NCI-H146 (cell line): ENCODE measurements at regions not wholly inside any gene's neighbourhood (a gene's known extent, or its start where the extent isn't known, plus 50 kb on each side); places are given as distances from the start of the nearest gene placed in this dataset.

Source experiments
- DNase-seq: peaks from one replicate; lab custom pipeline; 2025; lab: John Stamatoyannopoulos, UW

DNA sequence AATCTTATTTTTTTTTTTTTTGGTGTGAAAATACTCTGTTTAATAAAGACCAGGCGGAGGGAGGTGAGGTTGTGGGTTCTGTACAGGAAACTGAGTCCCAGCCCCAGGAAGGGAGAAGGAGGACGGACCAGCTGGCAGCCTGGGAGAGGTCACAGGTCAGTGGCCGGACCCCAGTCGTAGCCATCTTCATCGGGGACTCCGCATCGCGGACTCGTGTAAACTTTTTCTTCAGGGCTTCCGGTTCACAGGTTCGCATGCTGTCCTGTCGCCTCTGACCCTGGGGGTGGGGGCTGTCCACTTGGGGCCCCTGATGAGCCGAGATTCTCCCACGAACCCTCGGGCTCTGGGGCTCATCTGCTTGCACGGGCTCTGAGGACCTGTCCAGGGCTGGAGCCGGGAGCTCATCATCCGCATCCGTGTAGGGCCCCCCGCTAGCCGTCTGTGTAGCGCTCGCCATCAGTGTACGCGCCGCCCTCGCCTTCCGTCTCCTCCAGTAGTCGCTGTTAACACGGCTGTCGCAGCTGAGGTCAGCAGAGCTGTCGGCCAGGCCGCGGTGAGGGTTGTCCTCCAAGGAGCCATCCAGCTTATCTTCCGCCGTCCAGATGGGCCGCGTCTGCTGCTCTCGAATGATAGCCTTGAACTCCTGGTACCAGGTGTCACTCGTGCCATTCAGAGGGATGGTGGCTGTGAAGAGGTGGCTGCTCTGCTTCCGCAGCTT is 975.7 kb upstream of the PRMT6 start:
- DNase-seq, result no peak

DNA sequence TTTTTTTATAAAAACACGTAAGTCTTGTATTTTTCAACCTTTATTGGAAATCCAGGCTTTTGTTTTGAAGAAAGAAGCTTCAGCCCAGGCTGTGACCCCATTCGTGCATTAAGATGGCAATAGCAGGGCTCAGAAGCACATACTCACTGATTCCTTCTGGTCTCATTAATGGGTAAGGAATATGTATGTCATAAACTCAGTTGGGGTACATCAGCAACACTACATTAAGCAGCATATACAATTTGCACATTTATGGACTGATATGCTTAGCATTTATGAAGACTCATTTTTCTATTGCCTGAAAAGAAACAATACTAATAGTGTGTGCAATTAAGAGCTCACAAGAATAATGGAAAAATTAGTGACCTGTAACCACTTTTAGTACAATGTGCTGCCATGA is 945.4 kb upstream of the PRMT6 start:
- no peak for DNase-seq

DNA sequence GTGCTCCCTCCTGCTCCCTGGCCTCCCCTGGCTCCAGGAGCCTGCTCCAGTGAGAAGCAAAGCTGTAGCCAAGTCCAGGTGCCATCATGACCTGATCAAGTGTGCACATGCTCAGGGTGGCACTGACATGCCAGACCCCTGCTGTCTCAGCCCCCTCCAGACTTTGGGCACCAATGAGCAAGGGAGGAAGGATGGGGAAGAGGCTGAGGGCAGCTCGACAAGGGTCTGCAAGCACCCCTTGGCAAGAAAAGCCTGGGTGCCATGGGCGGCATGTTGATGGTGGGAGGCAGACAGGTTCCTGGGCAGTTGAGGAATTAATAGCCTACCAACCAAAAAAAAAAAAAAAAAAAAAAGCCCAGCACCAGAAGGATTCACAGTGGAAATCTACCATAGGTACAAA is 942.6 kb upstream of the PRMT6 start:
- no peak for DNase-seq

DNA sequence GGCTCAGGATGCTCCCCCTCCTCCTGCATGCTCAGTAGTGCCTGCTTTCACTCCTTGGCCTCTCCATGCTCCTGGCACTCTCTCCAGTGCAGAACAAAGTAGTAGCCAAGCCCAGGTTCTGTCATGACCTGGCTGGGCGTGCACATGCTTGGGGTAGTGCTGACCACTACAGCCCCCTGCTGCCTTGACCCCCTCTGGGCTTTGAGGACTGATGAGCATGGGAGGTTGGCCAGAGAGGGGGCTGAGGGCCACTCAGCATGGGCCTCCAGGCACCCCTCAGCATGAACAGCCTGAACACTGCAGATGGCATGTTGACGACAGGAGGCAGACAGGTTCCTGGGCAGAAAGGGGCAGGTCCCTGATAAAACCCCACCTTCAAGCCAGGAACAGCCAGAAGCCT is 935.7 kb upstream of the PRMT6 start:
- DNase-seq, result no peak

DNA sequence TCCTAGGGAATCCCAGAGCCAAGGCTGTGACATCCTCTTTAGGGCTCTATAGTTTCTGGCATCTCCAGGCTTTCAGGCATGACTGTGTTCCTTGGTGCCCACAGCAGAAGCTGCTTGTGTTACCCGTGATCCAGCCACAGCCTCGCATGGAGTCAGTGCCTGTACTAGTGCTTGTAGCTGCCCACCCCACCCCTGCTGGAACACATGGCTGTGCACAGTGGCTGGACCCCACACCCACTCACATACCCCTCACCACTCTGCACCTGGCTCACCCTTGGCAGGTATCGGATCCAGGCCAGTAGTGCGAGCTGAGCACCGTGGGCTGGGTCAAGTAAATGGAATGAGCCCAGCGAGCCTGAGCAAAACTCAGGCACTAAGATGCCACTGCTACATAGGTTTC is 934.7 kb upstream of the PRMT6 start:
- no peak for DNase-seq

DNA sequence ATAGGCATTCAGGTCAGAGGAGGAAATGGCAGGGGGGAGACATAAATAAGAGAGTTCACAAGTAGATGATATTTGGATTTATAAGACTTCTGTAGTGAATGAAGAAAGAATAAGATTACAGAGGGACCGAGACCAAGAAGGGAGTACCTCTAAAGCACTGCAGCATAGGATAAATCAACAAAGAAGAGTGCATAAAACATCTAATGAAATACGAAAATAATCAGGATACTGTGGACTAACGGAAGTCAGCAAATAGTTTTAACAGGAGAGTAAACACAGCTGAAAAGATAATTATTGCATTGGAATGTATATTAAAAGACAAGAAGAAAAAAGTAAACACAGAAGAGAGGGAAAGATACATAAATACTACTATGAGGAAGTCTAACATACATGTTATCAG is 921.9 kb upstream of the PRMT6 start:
- peak; percentile 54 for DNase-seq

DNA sequence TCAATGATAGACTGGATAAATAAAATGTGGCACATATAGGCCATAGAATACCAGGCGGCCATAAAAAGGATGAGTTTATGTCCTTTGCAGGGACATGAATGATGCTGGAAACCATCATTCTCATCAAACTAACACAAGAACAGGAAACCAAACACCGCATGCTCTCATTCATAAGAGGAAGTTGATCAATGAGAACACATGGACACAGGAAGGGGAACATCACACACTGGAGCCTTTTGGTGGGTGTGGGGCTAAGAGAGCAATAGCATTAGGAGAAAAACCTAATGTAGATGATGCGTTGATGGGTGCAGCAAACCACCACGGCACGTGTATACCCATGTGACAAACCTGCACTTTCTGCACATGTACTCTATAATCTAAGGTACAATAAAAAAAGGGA is 883.4 kb upstream of the PRMT6 start:
- DNase-seq, result no peak

DNA sequence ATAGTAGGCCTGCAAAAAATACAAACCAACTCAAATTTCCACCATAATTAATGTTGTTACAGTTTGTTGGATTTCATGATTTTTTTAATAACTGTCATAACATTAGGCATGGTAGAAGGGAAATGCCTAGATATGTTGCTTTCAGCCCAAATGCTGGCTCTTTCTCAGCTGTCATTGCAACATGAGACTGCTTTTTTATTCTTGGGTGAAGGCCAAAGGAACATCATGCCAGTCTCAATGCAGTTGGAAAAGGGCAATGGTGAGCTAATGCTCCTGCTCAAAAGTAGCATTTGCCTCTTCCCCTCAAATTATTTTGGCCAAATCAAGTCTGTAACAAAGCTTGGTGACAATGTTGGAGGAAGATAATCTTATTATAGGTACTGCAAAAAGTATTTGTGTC is 877.7 kb upstream of the PRMT6 start:
- no peak for DNase-seq

DNA sequence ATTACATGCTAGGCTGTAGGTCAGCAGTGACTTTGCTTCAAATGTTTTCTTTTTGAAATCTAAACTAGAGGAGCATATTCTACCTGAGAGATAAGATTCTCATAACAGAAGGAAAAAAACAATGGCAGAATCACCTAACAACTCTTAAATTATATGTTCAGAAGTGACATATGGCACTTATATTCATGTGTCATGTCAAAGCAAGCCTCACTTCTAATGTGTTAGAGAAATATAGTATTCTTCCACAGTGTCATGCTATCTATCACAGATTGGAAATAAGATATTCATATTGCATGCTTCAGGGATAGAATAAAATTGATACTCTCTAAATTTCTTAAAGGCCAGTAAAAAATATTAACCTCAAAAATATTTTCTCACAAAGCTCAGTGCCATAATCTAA is 874.6 kb upstream of the PRMT6 start:
- no peak for DNase-seq

DNA sequence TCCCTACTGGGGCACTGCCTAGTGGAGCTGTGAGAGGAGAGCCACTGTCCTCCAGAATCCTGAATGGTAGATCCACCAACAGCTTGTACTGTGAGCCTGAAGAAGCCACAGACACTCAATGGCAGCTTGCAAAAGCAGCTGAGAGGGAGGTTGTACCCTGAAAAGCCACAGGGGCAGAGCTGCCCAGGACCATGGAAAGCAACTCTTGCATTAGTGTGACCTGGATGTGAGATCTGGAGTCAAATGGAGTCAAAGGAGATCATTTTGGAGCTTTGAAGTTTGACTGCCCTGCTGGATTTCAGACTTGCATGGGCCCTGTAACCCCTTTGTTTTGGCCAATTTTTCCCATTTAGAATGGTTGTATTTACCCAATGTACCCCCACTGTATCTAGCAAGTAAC is 871.4 kb upstream of the PRMT6 start:
- DNase-seq, result no peak

DNA sequence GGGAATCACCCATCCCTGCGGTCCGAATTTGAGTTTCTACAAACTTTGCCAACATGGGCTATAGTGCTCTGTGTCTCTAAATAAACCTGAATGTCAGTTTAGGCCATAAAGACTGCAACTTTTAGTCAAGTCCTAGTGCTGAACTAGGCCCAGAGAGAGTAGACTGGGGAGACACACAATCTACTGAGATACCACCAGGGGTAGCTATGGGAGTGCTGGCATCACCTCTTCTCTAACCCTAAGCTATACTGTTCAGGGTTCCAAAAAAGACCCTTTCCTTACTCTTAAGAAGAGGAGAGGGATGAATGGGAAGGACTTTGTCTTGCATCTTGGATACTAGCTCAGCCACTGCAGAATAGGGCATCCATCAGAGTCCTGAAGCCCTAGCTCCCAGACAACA is 866.7 kb upstream of the PRMT6 start:
- no peak for DNase-seq

DNA sequence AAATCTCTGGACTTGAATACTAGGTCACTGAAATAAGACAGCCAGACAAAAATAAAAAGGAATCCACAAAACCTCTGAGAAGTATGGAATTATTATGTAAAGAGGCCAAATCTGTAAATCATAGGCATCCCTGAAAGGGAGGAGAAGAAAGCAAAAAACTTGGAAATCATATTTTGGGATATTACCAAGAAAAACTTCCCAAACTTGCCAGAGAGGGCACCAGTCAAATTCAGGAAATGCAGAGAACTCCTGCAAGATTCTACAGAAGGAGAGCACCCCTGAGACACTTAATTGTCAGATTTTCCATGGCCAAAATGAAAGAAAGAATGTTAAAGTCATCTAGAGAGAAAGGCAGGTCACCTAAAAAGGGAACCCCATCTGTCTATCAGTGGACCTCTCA is 862.3 kb upstream of the PRMT6 start:
- DNase-seq, result no peak

DNA sequence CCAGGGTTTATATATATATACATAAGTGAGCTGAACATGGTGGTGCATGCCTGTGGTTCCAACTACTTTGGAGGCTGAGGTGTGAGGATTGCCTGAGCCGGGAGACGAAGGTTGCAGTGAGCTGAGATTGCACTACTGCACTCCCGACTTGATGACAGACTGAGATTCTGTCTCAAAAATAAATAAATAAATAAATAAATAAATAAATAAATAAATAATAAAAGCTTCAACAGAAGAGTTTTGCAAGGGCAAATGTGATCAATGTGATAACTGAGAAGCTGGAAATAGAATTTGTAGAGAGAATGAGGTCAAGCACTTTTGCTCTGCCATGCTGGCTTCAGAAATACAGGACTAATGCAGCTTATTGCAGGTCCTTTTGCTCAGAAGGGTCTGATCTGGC is 855.8 kb upstream of the PRMT6 start:
- no peak for DNase-seq

DNA sequence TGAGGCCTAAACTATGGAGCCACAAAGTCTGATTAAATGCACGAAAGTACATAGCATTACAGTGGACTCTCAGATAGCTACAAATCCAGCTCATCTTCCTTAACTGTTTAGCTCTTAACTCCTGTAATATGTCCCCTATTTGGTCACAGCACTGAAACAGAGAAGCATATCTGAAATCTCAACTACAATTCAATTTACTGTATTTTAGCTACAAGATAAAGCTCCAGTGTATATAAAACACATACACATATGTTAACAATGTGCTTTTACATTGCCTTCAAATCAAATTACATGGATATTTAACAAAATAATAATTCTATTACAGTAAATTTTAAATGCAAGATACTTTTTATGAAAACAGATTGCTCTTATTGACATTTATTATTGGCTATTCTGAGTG is 849.3 kb upstream of the PRMT6 start:
- no peak for DNase-seq

DNA sequence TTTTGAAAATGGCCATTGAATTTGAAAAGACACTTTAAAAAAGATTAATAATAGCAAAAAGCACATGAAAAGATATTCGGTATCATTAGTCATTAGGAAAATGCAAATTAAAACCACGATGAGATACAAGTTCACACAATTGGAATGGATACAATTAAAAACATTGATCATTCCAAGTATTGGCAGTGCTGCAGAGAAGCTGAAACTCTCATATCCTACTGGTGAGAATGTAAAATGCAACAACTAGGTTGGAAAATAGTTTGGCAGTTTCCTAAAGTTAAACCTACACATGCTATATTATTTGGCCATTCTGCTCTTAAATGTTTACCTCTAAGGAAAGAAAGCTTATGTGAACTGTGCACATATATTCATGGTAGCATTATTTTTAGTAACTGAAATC is 838.7 kb upstream of the PRMT6 start:
- no peak for DNase-seq

DNA sequence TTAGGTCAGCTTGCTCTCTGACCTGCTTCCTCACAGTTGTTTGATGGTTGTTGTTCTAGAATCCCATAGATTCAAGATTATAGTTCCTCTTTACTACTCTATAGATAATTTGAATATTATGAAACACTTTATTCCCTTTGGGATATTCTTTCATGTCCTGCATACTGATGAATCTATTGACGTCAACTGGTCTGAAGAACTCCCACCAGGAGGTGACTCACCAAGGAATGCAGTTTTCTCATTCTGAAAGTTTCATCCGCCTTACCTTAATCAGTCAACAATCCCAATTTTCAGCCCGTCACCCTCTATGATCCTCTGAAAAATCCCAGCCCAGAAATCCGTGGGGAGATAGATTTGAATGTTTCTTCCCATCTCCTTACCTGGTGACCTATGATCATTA is 834.1 kb upstream of the PRMT6 start:
- no peak for DNase-seq

DNA sequence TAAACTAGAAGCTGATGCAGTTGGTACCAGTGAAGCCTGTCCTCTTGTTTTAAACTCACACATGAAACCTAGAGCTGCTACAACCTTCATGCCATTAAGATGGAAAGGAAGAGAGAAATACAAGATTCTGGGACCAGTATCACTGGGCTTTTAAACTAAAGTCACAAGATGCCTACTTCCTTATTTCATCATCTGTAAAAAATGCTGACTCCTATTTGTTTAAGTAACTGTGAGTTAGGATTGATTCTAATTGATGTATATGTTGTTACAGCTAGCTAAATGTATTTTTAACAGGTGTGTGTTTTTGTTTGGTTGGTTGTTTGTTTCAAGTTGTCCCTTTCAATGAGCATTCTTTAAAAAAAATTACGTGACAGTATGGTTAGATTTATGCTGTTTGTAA is 833.3 kb upstream of the PRMT6 start:
- DNase-seq, result no peak

DNA sequence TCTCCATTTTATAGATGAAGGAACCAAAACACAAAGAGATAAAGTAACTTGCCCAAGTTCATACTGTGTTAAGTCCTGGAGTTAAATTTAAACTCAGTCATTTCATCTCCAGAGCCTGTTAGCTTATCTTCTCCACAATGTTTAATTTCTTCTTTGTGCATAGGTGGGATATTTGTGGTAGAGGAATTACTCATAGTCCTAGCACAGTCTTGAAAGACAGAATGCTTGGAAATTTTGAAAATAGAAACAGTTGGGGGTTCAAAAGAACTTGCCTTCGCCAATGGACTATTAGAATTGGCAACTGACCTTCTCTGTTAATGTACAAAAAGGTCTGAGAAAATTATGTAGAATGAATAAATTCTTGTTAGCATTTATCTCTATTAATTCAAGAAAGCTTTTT is 832.0 kb upstream of the PRMT6 start:
- DNase-seq, result no peak

DNA sequence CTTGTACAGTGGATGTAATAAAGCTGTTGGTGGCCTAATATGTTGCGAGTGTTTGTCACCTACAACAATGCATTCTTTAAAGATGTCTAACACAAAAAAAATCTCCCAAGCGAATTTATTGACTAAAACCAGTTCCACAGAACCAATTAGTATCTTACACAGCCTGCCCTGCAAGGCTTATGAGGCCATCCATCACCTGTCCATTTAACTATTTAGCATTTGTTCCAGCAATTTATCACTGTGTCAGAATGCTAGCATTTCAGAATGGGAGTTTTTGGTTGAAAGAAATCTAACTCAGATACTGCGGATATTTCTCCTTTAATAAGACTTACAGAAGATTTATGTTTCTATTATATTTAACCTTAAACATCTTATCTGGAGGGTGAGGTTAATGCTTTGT is 831.1 kb upstream of the PRMT6 start:
- no peak for DNase-seq

DNA sequence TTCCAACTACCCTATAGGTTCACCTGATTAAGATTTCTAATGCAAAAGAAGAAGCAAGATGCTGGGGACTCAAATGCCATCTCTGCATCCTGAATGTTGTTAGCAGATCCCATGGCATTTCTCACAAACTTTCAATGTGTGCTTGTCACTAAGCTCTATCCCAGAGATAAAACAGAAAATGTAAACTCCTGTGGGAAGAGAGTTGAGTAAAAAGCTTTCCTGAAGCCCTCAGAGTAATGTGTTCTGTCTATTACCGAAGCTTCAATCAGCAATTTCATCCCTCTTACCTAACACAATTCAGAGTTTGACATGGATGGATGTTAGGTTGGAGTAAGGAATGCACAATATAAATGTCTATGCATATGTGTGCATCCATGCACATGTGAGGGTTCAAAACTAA is 829.9 kb upstream of the PRMT6 start:
- DNase-seq, result no peak

DNA sequence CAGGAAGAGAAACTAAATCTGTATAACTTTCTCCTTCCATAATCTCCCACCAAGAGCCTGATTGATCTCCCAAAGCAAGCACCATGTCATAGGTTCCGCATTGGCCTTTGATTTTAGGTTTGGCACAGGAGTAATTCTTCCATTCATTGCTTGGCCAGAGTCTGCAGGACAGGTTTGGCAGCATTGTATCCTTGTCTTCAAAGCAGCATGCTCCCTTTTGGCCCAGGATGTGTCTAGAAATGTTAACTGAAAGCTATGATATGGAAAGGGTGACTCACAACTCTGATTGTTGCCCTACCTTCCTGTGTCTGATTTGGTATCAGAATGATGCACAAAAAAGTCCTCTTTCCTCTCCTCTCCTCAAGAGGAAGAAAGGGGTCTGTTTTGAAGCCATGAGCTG is 824.3 kb upstream of the PRMT6 start:
- no peak for DNase-seq

DNA sequence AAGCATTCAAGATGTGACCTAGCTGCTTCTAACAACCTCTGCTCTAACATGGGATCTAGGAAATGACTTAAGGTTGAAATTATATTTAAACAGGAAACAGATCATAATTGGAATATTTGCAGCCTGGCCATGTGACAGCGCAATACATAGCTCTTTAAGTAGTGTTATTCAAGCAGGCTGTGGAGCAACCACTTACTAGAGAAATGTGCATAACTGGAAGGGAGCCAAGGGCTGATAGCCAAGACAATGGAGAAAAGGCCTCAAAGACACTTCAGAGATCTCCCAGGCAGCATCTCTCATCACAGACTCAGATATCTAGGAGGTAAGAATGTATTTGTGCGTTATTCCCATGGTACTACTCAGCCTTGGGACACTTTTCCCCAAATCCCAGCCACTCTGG is 823.0 kb upstream of the PRMT6 start:
- no peak for DNase-seq

DNA sequence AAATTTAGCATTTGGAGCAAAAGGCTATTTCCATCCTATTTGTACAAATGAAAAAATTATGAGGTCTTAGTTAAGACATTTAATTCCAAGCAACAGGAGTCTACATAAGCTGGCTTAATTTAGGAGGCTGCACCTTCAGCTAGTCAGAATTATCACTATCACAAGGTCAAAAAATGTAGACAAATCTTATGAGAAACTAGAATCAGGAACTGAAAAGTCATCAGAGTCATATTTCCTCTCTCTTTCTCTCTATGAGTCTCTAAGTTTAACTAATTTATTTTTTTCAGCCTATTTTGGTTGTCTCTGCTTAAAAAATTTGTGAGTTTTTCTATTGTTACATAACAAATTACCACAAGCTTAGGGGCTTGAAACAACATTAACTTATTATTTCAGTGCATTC is 807.1 kb upstream of the PRMT6 start:
- DNase-seq, result no peak

DNA sequence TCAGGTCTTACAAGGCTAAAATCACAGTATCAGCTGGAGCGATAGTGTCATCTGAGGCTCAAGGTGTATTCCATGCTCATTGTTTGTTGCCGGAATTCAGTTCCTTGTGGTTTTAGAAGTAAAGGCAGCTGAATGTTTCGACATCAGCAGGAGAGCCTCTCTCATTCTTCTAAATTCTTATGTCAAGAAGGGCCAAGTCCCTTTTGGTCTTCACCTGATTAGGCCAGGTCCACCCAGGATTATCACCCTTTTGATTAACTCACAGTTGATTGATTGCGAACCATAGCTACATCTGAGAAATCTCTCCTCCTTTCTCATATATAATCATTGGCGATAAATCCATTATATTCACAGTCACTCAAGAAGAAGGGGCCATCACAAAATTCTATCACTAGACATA is 806.7 kb upstream of the PRMT6 start:
- no peak for DNase-seq

DNA sequence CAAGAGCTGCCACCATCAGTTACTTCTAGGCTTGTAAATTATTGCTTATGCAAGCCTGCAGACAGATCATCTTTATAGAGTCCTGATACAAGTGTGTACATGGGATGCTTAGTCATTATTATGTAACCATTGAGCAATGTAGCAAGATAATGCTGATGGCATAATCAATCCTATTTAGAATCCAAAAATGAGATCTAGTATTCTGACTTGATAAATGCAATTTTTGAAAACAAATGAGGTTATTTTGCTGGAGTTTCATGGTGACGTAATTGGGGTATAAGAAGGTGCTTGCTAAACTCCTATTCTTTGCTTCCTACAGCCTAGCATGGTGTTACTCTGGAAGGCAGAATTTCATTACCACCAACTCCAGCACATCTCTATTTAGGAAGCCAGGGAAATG is 801.7 kb upstream of the PRMT6 start:
- DNase-seq, result no peak
